Hepatic stellate cell (primary cell): ENCODE measurements at regions not wholly inside any gene's neighbourhood (a gene's known extent, or its start where the extent isn't known, plus 50 kb on each side); places are given as distances from the start of the nearest gene placed in this dataset.
"Not testable (repeated sequence)": the region's sequence is repeated elsewhere in the genome, so short reads cannot be mapped to it uniquely, and the experiment has no call there.

Experiments
- DNase-seq: peaks from one replicate; pipeline ENCODE4 v3.0.0; 2011; ENCODE audit warnings: low spot score

DNA sequence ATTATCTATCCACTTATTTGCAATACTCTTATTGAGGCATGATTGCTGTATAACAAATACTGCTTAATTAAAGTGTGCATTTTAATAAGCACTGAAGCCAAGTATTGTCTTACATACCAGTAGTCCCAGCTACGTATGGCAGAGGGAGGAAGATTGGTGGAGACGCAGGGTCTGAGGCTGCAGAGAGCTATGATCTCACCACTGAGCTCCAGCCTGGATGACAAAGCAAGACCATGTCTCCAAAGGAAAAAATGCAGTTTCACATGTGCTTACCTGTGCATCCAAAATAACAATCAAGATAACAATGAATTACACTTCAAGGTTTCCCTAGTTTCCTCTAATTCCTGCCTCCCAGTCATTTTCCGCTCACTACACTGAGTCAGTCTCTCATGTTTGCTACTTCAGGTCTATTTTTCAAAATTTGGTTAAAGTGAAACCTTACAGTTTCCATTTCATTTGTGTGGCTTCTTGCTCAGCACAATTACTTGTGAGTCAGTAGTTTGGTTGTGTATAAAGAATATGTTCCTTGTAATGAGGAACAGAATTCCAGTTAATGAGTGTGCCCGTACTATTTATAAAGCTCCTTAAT is 1250.1 kb downstream of the TMEM121 start:
- DNase-seq: no peak

- DNase-seq: no peak
Measured at GRCh38 chr14:106778986-106779385, 1252.6 kb downstream of the TMEM121 start.

GRCh38 chr14:106786697-106787096 is 1260.3 kb downstream of the TMEM121 start:
- DNase-seq: no peak

GRCh38 chr14:106787626-106788025 is 1261.2 kb downstream of the TMEM121 start:
- DNase-seq: no peak

GRCh38 chr14:106788534-106788933 is 1262.2 kb downstream of the TMEM121 start:
- no peak for DNase-seq

- no peak for DNase-seq
Measured at GRCh38 chr14:106789318-106789717, 1262.9 kb downstream of the TMEM121 start.

- DNase-seq: no peak
Measured at GRCh38 chr14:106790189-106791036, 1264.0 kb downstream of the TMEM121 start.

- no peak for DNase-seq
Measured at GRCh38 chr14:106792543-106792942, 1266.2 kb downstream of the TMEM121 start.

- not testable (repeated sequence) for DNase-seq
Measured at GRCh38 chr14:106798166-106798565, 1271.8 kb downstream of the TMEM121 start.

GRCh38 chr14:106802413-106803364 is 1276.3 kb downstream of the TMEM121 start:
- no peak for DNase-seq

DNA sequence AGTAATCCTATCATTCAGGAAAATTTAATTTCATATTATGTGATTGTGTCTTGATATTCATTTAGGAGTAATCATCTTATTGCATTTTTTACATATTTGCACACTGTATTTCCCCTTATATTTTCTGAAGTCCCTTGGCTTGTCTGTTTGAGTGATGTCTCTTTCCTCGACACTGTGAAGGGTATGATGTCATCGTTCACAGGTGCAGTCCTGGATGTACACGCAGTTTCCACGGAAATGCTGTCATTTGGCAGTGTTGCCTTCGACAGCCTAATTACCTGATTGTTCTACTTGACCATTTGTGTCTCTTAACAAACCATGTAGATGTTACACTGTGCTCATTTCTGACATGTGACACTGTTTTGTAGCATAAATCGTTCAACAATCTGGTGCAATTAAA is 1277.0 kb downstream of the TMEM121 start:
- no peak for DNase-seq

DNA sequence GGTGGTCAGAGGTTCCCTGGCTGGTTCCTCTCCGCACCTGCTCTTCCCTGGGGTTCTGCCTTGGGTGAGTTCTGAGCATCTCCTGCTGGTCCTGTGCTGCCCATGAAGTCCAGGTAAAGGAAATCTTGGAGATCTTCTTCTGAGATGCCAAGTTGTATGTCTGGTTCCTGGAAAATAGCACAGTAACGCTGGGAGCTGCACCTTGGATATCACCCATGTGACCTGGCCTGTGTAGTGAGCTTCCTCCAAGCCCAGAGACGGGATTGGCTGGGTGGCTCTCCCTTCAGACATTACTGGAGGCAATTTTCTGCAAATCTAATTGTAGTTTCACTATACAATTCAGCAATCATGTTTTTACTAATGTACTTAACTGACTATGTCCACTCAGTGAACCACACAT is 1281.1 kb downstream of the TMEM121 start:
- no peak for DNase-seq

DNA sequence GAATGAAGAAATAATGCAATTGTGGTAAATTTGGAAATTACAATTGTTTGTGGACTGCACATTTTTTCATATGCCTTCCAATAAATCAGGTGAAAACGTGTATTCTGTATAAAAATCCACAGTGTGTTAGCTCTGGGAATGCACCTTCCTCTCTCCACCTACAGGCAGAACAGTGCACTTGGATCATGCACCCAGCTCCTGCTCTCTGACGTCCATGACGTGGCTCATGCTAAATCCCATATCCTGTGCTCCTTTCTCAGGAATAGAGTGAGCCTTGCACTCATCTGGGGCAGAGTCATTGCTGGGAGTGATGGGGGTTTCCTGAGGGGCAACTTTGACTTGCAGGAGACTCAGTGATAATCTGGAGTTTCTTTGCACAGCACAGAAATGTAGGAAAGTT is 1282.1 kb downstream of the TMEM121 start:
- DNase-seq: no peak

GRCh38 chr14:106808907-106809306 is 1282.5 kb downstream of the TMEM121 start:
- DNase-seq: no peak

DNA sequence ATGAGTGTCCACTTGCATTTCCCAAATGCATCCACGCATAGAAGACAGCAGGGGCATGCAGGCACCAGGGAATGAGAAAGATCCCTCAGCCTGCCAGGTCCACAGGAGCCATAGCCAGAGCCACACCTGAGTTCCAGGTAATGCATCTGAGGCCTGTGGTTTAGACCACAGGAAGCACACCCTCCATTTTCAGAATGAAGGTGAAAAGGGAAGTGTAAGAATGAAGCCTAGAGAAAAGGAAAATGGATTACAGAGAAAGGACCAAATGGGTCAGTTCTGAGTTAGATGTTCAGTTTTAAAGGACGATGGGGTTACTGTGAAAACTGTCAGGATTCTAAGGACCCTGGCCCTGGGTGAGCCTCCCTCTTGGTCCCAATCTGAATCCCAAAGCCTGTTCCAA is 1283.2 kb downstream of the TMEM121 start:
- DNase-seq: no peak

DNA sequence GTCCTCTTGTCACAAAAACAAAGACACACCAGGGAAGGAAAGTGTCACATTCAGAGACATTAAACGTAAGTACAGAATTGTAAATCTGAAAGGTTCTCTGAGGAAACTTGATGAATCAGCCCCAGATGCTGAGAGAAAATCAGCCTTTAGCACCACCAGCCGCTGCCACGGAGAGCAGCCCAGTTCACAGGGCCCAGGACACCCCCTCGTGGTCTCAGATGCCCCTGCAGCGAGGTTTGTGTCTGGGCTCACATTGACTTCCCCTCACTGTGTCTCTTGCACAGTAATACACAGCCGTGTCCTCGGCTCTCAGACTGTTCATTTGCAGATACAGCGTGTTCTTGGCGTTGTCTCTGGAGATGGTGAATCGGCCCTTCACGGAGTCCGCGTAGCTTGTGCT is 1283.8 kb downstream of the TMEM121 start:
- not testable (repeated sequence) for DNase-seq

DNA sequence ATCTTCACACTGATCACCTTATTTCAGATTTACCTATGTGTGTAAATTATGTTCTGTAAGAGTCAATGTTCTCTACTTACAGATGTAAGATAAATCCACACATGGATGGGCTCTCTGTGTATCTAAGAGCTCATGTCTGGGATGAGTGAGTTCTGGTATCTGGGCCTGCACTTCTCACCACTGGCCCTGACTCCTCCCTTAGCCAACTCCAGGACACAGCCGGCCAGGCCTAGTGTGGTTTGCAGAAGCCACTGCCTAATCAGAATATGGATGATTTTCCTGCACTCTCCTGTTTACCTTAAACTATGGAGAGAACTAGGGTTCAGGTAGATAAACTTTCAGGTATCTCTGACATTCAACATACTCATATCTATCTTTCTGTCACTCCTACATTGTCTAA is 1284.8 kb downstream of the TMEM121 start:
- DNase-seq: no peak

- DNase-seq: no peak
Measured at GRCh38 chr14:106812788-106813476, 1286.5 kb downstream of the TMEM121 start.

DNA sequence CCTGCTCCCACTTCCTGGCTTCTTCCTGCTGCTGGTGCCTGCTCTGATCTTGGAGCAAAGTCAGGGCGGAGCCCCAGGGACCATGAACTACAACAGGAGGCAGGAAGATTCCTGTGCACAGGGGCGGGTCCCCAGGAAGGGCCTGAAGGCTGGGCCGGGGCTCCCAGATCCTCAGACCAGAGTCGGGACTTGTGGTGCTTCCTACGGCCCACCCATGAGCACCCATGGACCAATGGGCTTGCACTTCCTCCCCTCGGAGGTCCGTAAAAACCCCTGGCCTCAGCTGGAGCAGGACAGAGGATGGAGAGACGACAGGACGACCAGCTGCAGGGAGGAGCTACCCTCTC is 1287.1 kb downstream of the TMEM121 start:
- DNase-seq: no peak

DNA sequence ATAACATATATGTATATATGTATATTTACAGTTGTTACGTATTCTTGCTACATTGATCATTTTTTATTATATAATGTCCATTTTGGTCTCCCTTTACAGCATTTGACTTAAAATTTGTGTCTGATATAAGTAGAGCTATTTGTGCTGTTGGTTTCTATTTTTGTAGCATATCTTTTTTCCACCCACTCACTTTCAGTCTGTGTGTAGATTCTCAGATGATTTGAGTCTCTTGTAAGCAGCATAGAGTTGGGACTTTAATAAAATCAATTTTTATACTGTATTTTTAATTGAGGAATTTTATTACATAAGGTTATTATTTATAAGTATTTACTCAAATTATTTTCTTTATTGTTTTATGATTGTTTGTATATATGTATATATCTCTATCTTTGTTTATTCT is 1293.7 kb downstream of the TMEM121 start:
- no peak for DNase-seq

DNA sequence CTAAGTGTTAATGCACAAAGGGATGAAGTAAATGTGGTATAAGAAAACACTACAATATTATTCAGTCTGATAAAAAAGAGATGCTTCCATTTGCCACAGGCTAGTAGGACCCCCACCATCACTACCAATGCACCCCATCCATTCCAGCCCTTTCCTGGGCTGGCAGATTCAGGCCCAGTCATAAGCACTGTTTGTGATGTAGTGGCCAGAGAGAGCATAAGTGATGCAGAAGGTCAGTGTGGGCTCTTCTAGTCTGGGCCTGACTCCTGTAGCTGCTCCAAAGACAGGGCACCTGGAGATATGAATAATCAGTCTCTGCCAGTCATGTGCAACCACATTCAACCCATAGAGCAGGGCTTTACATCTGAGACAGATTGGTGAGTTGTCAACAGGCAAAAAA is 1294.7 kb downstream of the TMEM121 start:
- DNase-seq: no peak

DNA sequence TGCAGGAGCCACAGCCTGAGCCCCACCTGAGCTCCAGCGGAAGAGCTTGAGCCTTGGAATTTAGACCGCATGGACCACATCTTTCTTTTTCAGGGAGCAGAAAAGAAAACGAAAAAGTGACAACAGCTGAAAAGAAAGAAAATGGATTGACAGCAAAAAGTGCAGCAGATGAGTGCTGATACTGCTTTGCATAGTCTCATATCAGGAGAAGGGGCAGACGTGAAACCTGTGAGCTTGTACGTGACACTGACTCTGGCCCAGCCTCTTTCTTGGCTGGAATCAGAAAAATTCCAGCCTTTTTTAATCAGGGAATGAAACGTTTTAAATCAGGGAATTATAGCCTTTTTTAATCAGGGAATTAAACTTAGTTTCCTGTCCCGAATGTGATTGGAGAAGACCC is 1296.5 kb downstream of the TMEM121 start:
- DNase-seq: no peak
